Neural progenitor cell (in vitro differentiated cells): ENCODE measurements at regions not wholly inside any gene's neighbourhood (a gene's known extent, or its start where the extent isn't known, plus 50 kb on each side); places are given as distances from the start of the nearest gene placed in this dataset.

Source experiments
- EZH2phosphoT487 ChIP-seq: fragments of 200-600 bp; sonication (generic); IDR thresholded peaks from 2 replicates; pipeline ENCODE4 v1.6.1; 2017; ENCODE audit warnings: antibody characterized with exemption
- TF ChIP-seq, protein P1 (sequence below): fragments of 200-600 bp; sonication (generic); IDR thresholded peaks from 2 replicates; pipeline ENCODE4 v1.5.1; 2017; ENCODE audit warnings: antibody characterized with exemption, mild to moderate bottlenecking

DNA sequence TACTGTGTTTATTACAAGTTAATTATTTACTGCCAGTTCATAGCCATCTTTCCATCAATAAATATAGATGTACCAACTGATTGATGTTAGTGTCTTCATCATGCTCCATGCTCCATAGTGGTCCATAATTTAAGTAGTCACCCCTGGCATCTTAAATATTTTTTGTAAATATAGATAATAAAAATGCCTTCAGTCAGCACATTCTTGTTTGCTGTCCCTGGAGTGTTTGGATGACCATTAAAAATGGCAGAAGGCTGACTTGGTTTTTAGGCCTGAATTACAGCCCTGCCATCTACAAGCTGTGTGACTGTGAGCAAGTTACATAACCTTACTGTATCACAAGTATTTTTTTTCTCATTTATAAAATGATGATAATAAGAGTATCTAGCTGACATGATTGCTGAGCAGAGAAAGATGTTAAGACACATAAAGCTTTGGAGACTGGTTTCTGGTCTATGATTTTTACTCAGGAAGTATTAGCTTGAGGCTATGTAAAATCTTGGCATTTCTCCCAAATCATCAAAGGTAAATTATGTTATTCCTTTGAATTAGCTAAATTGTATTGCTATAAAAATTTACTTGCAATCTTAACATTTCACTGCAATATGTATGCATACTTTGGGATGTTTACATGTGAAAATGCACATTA, 427.2 kb downstream of the USP25 start:
- TF ChIP-seq, protein P1, sequence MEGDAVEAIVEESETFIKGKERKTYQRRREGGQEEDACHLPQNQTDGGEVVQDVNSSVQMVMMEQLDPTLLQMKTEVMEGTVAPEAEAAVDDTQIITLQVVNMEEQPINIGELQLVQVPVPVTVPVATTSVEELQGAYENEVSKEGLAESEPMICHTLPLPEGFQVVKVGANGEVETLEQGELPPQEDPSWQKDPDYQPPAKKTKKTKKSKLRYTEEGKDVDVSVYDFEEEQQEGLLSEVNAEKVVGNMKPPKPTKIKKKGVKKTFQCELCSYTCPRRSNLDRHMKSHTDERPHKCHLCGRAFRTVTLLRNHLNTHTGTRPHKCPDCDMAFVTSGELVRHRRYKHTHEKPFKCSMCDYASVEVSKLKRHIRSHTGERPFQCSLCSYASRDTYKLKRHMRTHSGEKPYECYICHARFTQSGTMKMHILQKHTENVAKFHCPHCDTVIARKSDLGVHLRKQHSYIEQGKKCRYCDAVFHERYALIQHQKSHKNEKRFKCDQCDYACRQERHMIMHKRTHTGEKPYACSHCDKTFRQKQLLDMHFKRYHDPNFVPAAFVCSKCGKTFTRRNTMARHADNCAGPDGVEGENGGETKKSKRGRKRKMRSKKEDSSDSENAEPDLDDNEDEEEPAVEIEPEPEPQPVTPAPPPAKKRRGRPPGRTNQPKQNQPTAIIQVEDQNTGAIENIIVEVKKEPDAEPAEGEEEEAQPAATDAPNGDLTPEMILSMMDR = no peak
- TF ChIP-seq EZH2phosphoT487 = no peak
